Ishikawa (cell line): ENCODE measurements at regions not wholly inside any gene's neighbourhood (a gene's known extent, or its start where the extent isn't known, plus 50 kb on each side); places are given as distances from the start of the nearest gene placed in this dataset.

ENCODE experiments used
- EGR1 ChIP-seq: IDR thresholded peaks from 2 replicates; pipeline ENCODE4 v1.6.1; 2012
- EP300 ChIP-seq: IDR thresholded peaks from 2 replicates; pipeline ENCODE4 v1.6.1; 2012; ENCODE audit warnings: borderline replicate concordance
- TF ChIP-seq, protein P1 (sequence below): IDR thresholded peaks from 2 replicates; pipeline ENCODE4 v1.6.1; 2012; ENCODE audit warnings: low read depth, mild to moderate bottlenecking
- TF ChIP-seq, protein P2 (sequence below): IDR thresholded peaks from 2 replicates; pipeline ENCODE4 v1.6.1; 2012

DNA sequence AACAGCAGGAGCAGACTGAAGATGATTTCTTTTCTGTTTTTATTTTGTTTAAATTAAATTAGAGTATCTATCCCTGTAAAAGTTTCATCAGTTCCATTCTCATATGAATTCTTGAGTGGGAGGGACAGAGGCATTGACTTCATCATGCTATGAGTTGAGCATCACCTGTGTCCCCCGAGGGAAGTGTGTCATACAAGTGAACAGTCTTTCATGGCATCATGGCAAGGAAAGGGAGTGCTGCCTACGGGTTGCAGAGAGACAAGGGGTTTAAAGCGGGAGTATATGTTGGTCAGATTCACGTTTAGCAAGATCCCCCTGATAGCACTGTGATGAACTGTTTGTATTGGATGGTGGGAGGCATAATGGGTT is 52.7 kb upstream of the HIF1A start:
- TF ChIP-seq EGR1 (no peak), EP300 (no peak)
- TF ChIP-seq, protein P1, sequence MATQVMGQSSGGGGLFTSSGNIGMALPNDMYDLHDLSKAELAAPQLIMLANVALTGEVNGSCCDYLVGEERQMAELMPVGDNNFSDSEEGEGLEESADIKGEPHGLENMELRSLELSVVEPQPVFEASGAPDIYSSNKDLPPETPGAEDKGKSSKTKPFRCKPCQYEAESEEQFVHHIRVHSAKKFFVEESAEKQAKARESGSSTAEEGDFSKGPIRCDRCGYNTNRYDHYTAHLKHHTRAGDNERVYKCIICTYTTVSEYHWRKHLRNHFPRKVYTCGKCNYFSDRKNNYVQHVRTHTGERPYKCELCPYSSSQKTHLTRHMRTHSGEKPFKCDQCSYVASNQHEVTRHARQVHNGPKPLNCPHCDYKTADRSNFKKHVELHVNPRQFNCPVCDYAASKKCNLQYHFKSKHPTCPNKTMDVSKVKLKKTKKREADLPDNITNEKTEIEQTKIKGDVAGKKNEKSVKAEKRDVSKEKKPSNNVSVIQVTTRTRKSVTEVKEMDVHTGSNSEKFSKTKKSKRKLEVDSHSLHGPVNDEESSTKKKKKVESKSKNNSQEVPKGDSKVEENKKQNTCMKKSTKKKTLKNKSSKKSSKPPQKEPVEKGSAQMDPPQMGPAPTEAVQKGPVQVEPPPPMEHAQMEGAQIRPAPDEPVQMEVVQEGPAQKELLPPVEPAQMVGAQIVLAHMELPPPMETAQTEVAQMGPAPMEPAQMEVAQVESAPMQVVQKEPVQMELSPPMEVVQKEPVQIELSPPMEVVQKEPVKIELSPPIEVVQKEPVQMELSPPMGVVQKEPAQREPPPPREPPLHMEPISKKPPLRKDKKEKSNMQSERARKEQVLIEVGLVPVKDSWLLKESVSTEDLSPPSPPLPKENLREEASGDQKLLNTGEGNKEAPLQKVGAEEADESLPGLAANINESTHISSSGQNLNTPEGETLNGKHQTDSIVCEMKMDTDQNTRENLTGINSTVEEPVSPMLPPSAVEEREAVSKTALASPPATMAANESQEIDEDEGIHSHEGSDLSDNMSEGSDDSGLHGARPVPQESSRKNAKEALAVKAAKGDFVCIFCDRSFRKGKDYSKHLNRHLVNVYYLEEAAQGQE, result no peak
- TF ChIP-seq, protein P2, sequence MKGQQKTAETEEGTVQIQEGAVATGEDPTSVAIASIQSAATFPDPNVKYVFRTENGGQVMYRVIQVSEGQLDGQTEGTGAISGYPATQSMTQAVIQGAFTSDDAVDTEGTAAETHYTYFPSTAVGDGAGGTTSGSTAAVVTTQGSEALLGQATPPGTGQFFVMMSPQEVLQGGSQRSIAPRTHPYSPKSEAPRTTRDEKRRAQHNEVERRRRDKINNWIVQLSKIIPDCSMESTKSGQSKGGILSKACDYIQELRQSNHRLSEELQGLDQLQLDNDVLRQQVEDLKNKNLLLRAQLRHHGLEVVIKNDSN, result no peak
